A673 (cell line): ENCODE measurements at regions not wholly inside any gene's neighbourhood (a gene's known extent, or its start where the extent isn't known, plus 50 kb on each side); places are given as distances from the start of the nearest gene placed in this dataset.

Experiments
- EZH2 ChIP-seq: fragments of 200-600 bp; sonication (generic); IDR thresholded peaks from 2 replicates; pipeline ENCODE4 v1.6.1; 2017; ENCODE audit warnings: borderline replicate concordance, low read depth, mild to moderate bottlenecking, mixed read lengths, antibody characterized with exemption, low read length; ENCODE audit not compliant: poor library complexity, severe bottlenecking
- TF ChIP-seq, protein P1 (sequence below): fragments of 300-800, 200-600 bp; sonication (generic); conservative IDR thresholded peaks from 2 replicates; pipeline ENCODE4 v1.5.1; 2017; ENCODE audit warnings: low read depth, mild to moderate bottlenecking, antibody characterized with exemption, low read length, moderate library complexity, mixed read lengths

DNA sequence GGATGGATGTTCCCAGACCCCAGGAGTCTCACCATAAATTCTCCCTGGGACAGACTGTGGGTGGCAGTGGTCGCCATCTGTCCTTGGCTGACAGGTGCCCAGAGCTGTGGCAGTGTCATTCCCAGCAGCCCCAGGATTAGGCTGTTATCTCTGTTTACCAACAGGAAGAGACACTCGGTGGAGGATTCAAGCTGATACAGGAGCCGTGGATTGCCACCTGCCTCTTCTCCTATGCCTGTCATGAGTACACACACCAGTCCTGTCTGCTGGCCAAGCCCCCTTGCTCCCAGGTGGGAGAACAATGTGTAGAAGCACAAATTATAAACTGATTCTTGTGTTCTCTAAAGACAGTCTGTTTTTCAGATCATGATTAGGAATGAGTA, 152.6 kb downstream of the ETS2 start:
- TF ChIP-seq, protein P1, sequence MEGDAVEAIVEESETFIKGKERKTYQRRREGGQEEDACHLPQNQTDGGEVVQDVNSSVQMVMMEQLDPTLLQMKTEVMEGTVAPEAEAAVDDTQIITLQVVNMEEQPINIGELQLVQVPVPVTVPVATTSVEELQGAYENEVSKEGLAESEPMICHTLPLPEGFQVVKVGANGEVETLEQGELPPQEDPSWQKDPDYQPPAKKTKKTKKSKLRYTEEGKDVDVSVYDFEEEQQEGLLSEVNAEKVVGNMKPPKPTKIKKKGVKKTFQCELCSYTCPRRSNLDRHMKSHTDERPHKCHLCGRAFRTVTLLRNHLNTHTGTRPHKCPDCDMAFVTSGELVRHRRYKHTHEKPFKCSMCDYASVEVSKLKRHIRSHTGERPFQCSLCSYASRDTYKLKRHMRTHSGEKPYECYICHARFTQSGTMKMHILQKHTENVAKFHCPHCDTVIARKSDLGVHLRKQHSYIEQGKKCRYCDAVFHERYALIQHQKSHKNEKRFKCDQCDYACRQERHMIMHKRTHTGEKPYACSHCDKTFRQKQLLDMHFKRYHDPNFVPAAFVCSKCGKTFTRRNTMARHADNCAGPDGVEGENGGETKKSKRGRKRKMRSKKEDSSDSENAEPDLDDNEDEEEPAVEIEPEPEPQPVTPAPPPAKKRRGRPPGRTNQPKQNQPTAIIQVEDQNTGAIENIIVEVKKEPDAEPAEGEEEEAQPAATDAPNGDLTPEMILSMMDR: no peak
- TF ChIP-seq EZH2: no peak
